Glutamatergic neuron (in vitro differentiated cells): ENCODE measurements at regions not wholly inside any gene's neighbourhood (a gene's known extent, or its start where the extent isn't known, plus 50 kb on each side); places are given as distances from the start of the nearest gene placed in this dataset.

Experiments used
- DNase-seq: peaks from one replicate; pipeline ENCODE4 v3.0.0; 2022
- H3K27ac Mint-ChIP-seq: one replicate; pipeline ENCODE4 v1.8.0; 2020; ENCODE audit warnings: mild to moderate bottlenecking, mixed read lengths, inconsistent platforms; ENCODE audit not compliant: unreplicated experiment
- H3K27me3 Mint-ChIP-seq: one replicate; pipeline ENCODE4 v1.8.0; 2020; ENCODE audit warnings: mild to moderate bottlenecking, moderate library complexity, mixed read lengths, inconsistent platforms; ENCODE audit not compliant: unreplicated experiment
- H3K36me3 Mint-ChIP-seq: one replicate; pipeline ENCODE4 v1.8.0; 2020; ENCODE audit warnings: mild to moderate bottlenecking, mixed read lengths, inconsistent platforms; ENCODE audit not compliant: unreplicated experiment
- H3K4me1 Mint-ChIP-seq: one replicate; pipeline ENCODE4 v1.8.0; 2020; ENCODE audit warnings: mild to moderate bottlenecking, low read depth, mixed read lengths, inconsistent platforms; ENCODE audit not compliant: unreplicated experiment
- H3K4me3 Mint-ChIP-seq: one replicate; pipeline ENCODE4 v1.8.0; 2020; ENCODE audit warnings: mild to moderate bottlenecking, mixed read lengths, inconsistent platforms; ENCODE audit not compliant: unreplicated experiment
- H3K9me3 Mint-ChIP-seq: one replicate; pipeline ENCODE4 v1.8.0; 2020; ENCODE audit warnings: mild to moderate bottlenecking, moderate library complexity, mixed read lengths, inconsistent platforms; ENCODE audit not compliant: unreplicated experiment
- CTCF ChIP-seq: fragments of 200-600 bp; sonication (generic); IDR thresholded peaks from one replicate; pipeline ENCODE4 v1.5.0; 2021; ENCODE audit not compliant: partially characterized antibody, unreplicated experiment

GRCh38 chr7:79734181-79734580 lies 280.7 kb upstream of the MAGI2 start:
- Mint-ChIP-seq H3K36me3 (peaks cover 19% of the 10 kb centered on the region), H3K27me3 (no peaks in the 10 kb centered on the region), H3K4me1 (no peaks in the 10 kb centered on the region), H3K27ac (no peak overlapping the region), H3K4me3 (no peak overlapping the region), H3K9me3 (peaks cover 2% of the 10 kb centered on the region)
- no peak for TF ChIP-seq CTCF
- DNase-seq = no peak

GRCh38 chr7:79732535-79732934 lies 279.1 kb upstream of the MAGI2 start:
- H3K9me3 Mint-ChIP-seq = peaks cover 2% of the 10 kb centered on the region
- no peak overlapping the region for H3K27ac Mint-ChIP-seq

GRCh38 chr7:79730971-79731370 lies 277.5 kb upstream of the MAGI2 start:
- Mint-ChIP-seq H3K4me1 (no peaks in the 10 kb centered on the region), H3K27ac (no peak overlapping the region), H3K4me3 (no peak overlapping the region), H3K27me3 (no peaks in the 10 kb centered on the region), H3K9me3 (peaks cover 2% of the 10 kb centered on the region), H3K36me3 (peaks cover 19% of the 10 kb centered on the region)
- DNase-seq = no peak
- TF ChIP-seq CTCF = no peak

More at GRCh38 chr7:79732535-79732934, 279.1 kb upstream of the MAGI2 start:
- H3K4me1 Mint-ChIP-seq = no peaks in the 10 kb centered on the region
- no peaks in the 10 kb centered on the region for H3K27me3 Mint-ChIP-seq
- H3K36me3 Mint-ChIP-seq = peaks cover 19% of the 10 kb centered on the region
- no peak for TF ChIP-seq CTCF
- no peak for DNase-seq
- H3K4me3 Mint-ChIP-seq = no peak overlapping the region

- Mint-ChIP-seq H3K27ac (no peak overlapping the region), H3K27me3 (no peaks in the 10 kb centered on the region), H3K4me3 (no peak overlapping the region), H3K36me3 (no peaks in the 10 kb centered on the region), H3K9me3 (no peaks in the 10 kb centered on the region), H3K4me1 (no peaks in the 10 kb centered on the region)
- DNase-seq = no peak
- TF ChIP-seq CTCF = no peak
These were observed 270.6 kb upstream of the MAGI2 start for GRCh38 chr7:79723833-79724618.

- TF ChIP-seq CTCF = no peak
- Mint-ChIP-seq H3K4me3 (no peak overlapping the region), H3K27me3 (no peaks in the 10 kb centered on the region)
These were observed 268.8 kb upstream of the MAGI2 start for GRCh38 chr7:79722217-79722616.

More at GRCh38 chr7:79722217-79722616, 268.8 kb upstream of the MAGI2 start:
- H3K9me3 Mint-ChIP-seq = no peaks in the 10 kb centered on the region
- no peaks in the 10 kb centered on the region for H3K36me3 Mint-ChIP-seq
- no peaks in the 10 kb centered on the region for H3K4me1 Mint-ChIP-seq
- DNase-seq = no peak
- no peak overlapping the region for H3K27ac Mint-ChIP-seq
